ENCODE measurements at regions not wholly inside any gene's neighbourhood (a gene's known extent, or its start where the extent isn't known, plus 50 kb on each side); places are given as distances from the start of the nearest gene placed in this dataset.

- no peak for DNase-seq (ENCODE audit: low read depth)
Observed at GRCh38 chr13:77379508-77379907, 52.6 kb upstream of the MYCBP2 start.

GRCh38 chr13:77378662-77379061 is 51.8 kb upstream of the MYCBP2 start:
- DNase-seq (ENCODE audit: low read depth): no peak

- no peak for DNase-seq (ENCODE audit: low read depth)
Observed at GRCh38 chr13:77377016-77377415, 50.1 kb upstream of the MYCBP2 start.
